NK-92 treated with Interleukin-12 subunit alpha and Interleukin-12 subunit beta, amount 100 ng/mL, for 24 hours (cell line): ENCODE measurements at regions not wholly inside any gene's neighbourhood (a gene's known extent, or its start where the extent isn't known, plus 50 kb on each side); places are given as distances from the start of the nearest gene placed in this dataset.
"Not testable (repeated sequence)": the region's sequence is repeated elsewhere in the genome, so short reads cannot be mapped to it uniquely, and the experiment has no call there.

ENCODE experiments used
- DNase-seq: peaks from one replicate; lab custom pipeline; 2025; lab: John Stamatoyannopoulos, UW

GRCh38 chr2:43018179-43019024, 208.0 kb downstream of the ZFP36L2 start:
- no peak for DNase-seq

- no peak for DNase-seq
Measured at GRCh38 chr2:43013821-43014345, 212.5 kb downstream of the ZFP36L2 start.

- DNase-seq, result no peak
Measured at GRCh38 chr2:43012966-43013365, 213.4 kb downstream of the ZFP36L2 start.

DNA sequence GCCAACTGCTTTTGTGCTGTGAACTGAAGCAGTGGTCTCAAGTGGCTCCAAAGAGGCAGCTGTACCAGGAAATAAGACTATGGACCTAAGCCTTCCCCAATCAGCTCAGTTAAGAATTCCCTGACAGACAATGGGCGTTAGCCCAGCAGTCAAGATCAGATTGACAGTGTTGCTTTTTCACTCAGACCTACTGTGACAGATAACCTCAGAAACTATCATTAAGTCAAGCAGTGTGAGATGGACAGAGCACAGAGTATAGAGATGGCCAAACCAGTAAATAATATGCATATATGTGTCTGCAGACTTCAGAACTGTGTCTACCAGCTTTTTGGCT, 215.3 kb downstream of the ZFP36L2 start:
- no peak for DNase-seq

DNA sequence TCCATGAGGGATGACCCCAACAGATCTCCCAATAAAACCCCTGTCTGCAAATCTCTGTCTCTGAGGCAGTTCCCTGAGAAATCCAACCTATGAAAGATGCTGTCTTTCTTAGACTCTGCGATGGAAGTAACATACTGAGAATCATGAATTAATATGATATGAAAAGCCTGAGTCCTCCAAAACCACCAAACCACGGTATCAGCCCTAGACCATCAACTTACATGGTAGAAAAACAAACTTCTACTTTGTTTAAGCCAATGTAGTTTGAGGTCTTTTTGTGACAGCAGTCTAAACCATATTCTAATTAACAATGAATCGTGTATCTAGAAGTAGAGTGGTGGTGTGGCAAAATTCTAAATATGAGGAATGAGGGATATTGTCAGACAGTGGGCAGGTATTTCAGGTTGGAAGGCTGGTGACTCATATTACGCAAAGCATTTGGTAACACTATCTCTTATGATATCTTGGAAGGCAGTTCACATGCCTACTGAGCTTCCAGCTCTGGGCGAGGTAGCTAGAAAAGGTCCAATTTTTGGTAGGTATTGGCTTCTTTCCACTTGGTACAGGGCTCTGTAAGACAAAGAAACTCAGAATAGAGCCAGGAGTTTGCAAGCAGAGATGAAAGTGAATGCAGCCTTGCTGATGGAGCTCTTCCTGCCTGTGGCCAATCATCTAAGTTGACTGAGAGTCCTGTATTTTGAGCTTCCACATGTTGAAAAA, 215.8 kb downstream of the ZFP36L2 start:
- DNase-seq, result no peak

- no peak for DNase-seq
Measured at GRCh38 chr2:43009448-43009847, 217.0 kb downstream of the ZFP36L2 start.

DNA sequence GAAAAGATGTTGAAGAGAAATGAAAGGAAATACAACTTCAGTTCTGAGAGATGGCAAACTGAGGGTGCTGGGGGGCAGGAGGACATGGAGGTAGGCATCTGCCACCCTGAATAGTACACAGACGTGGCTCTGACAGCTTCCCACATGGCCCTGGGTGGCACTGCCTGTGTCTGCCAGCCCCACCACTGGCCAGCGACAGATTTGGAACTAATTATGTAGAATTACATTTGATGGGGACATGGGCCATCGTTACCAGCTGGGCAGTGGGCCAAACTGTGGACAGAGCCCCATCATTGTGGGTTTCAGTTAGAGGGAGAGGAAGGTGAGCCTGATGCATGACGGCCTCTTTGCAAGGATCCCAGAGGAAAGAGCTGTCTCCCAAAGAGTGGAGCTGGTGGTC, 216.0 kb upstream of the HAAO start:
- no peak for DNase-seq

DNA sequence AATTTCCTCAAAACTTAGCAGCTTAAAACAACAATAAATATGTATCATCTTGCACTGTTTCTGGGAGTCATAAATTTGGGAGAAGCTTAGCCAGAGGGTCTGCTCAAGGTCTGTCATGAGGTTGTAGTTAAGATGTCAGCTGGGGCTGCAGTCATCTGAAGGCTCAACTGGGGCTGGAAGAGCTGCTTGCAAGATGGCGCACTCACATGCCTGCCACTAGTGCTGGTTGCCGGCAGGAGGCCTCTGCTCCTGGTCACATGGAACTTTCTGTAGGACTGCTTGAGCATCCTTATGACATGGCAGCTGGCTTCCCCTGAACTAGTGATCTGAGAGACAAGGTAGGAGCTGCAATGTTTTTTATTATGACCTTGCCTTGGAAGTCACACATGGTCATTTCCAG, 215.5 kb upstream of the HAAO start:
- DNase-seq, result no peak

DNA sequence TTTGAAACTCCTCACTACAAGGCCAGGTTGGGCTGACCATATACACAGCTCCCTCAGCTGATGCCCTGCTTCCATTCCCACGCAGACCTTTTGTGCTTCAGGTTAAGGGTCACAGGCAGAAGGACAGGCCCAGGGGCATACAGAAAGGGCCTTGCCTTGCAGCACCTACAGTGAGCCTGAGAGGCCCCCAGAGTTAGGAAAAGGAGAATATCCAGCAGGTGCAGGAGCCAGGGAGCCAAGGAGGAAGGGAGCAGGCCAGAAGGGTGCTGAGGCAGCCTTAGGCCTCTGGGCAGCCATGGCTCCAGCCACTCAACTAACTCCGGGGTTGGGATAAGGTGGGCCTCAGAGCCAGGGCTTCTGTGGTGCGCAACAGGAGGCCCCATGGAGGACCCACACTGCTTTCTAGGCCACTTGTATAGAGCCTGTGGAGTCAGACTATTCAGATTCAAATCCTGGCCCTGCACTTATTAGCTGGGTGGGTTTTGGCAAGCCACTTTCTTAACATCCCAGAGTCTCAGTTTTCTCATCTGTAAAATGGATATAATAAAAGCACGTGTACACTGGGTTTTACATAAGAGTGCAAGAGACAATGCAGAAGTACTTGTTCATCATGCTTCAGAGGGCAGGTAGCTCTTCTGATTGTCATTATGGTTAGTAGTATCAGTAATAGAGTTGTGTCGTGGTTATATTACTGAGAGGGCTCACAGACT, 214.6 kb upstream of the HAAO start:
- no peak for DNase-seq

DNA sequence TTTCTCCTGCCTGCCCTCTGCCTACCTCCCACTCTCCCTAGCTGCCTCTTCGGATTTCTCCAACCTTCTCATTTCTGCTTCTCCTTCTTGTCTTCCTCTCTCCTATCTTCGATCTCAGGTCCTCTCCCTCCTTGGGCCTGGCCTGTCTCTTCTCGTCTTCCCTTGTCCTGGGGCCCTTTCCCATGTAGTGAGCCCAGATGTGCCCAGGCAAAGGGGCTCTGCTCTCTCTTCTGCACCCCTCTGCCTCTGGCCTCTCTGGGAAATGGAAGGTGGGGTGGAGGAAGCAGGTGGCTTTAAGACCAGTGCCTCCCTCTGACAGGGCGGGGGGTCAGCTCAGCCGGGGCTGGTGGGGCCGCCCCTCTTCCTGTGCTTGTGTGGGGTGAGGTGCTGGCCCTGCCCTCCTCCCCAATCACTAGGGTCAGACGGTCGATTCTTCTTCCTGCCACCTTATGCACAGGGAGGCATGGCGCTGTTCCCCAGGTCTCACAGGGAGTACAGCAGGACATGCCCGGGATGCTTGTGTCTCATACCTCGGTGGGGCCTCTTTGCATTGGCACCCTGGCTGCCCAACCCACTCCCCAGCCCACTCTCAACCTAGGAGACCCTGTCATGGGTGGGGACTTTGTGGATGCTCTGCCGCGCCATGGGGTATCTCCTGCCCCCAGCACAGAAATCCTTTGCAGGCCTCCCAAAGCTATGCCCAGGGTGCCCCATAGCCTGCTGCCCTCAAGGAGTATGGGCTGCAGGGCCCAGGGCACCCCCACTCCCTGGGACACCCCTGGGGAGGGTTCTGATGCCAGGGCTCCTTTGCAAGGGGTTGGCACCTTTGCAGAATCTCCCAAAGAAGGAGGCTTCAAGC, 213.8 kb upstream of the HAAO start:
- no peak for DNase-seq

DNA sequence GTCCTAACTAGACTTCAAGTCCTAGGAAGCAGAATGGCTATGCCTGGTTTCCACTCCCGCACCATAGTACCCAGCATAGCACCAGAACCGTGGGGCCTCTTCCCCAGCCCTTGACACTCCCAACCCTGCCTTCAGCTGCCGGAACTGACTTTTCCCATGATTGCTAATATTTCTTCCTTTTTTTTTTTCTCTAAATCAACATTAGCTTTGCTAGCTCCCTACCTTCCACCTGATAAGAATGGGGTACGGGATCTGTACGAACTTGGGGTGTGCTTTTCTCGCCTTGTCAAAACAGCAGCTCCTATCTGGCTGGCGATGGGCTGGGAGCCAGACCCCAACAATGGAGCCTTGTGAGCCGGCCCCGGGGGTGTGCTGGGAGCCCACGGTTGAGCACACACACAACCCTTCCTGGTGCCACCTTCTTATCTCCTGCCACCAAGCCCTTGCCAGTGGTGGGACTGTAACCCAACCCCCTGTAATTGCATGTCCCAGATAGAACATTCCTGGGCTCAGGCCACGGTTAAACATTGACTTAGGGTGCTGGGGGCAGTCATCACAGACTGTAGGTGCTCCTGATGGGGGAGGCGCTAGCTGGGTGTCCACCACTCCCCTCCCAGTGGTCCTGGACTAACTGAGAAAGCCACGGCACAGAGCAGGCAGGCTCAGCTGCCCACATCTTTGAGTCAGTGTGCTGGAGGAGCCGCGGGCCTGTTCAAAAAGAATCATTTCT, 213.0 kb upstream of the HAAO start:
- no peak for DNase-seq

DNA sequence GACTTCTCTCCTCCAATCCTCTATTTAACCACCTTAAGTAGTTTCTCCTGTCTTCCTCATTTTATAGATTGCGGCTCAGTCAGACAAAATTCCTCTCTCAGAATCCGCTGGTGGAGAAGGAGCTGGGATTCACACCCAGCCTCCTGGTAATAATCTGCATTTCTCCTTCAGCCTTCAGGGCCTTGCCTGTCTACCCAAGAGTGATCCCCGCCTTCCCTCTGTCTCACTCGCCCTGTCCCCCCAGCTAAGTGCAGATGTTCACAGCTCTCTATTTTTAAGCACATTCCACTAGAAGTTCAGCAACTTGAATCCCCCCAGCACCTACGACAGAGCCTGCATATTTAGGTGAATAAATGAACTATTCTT, 212.5 kb upstream of the HAAO start:
- DNase-seq, result no peak

- DNase-seq, result not testable (repeated sequence)
Measured at GRCh38 chr2:43004126-43004865, 211.9 kb upstream of the HAAO start.

DNA sequence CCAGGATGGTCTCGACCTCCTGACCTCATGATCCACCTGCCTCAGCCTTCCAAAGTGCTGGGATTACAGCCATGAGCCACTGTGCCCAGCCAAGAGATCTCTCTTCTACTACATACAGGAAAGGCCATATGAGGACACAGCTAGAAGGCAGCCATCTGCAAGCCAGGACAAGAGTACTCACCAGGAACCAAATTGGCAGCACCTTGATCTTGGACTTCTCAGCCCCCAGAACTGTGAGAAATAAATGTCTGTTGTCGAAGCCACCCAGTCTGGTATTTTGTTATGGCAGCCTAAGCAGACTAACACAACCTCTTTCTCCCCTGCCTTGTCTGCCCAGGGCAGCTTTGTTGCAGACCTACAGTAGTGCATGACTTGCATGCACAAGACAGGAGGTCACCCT, 211.3 kb upstream of the HAAO start:
- no peak for DNase-seq

- no peak for DNase-seq
Measured at GRCh38 chr2:43001787-43002468, 209.5 kb upstream of the HAAO start.

- DNase-seq, result no peak
Measured at GRCh38 chr2:43001055-43001378, 208.6 kb upstream of the HAAO start.

DNA sequence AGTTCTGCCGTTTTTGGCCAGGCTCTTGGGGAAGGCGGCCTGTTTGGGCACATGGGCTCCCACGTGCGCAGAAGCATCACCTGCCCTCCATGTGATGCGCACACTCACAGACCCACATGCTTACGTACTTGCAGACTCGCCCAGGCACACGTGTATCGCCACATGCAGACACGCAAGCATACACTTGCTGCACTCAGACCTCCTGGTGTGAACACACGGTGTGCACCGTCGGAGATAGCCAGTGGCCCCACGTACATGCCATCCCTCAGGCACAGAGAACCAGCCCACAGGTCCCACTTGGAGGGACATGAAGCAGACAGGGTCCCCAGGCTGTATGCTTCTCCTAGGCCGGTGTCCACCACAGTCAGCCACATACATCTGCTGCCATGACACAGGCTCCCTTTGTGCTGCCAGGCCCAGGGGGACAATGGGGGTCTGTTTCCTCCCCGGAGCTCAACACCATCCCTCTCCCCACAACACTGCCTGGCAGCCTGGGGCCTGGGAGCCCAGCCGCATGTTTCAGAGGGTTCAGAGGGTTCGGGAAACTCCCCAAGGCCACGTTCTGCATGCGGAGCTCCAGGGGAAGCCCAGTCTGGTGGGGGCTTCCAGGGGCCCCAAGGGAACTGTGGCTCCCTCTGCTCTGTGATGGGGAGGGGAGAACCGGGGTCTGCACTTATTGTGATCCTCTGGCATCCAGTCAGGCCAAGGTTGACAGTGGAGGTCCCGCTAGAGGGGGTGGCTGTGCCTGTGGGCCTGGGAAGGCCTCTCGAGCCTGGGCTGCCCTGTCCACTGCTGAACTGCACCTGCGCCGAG, 208.1 kb upstream of the HAAO start:
- DNase-seq, result no peak

DNA sequence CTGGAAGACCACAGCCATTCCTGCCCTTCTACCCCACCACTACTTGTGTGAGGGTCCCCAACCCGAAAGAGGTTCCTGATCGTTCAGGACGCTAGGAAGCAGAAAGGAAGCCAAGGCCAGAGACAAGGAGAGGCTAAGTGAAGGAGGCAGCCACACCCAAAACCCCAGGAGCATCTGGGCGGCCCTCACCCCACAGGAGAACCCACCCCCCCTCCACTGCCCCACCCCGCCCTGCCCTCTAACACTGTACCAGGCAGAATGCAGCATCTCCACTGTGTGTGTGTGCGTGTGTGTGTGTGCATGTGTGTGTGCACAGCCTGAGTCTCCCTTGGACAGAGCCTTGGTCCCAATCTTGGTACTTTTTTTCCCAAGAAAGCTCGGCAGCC, 207.5 kb upstream of the HAAO start:
- DNase-seq, result no peak

DNA sequence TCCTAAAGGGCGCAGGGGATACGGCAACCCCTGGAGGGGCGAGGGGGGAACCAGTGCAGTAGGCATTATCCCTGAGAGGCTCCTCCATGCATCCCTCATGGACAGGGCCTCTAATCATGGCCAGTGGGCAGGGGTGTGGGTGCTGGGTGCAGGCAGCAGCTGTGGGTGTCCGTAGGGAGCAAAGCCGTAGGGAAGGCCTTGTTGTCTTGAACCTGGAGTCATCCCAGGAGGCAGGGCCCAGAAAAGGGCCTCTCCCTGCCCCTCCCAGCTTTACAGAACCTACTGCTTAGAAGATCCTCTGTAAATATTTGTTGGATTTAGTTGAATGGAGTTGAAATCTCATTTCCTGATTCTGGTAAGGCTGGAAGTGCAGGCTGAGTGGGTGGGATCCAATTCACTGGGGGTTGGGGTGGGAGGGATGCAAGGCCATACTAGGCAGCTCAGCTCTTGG, 207.0 kb upstream of the HAAO start:
- DNase-seq, result no peak
